Upper lobe of left lung (tissue), 6 donors: ENCODE measurements at regions not wholly inside any gene's neighbourhood (a gene's known extent, or its start where the extent isn't known, plus 50 kb on each side); places are given as distances from the start of the nearest gene placed in this dataset.
A peak's percentile ranks its signal among the peaks of the same experiment; 100 is the strongest.

Experiments used
- ATAC-seq, 2 donors: fragments of 200-7000 bp; cut with Tn5 transposase; one replicate each; pipeline ENCODE4 v1.9.1; 2022; ENCODE audit warnings: mild to moderate bottlenecking in 2 of 2, moderate library complexity in 2 of 2; ENCODE audit not compliant: low FRiP score in 2 of 2
- DNase-seq, 2 donors: peaks; one replicate each; pipeline ENCODE4 v3.0.0-alpha.2; 2019 to 2020
- H3K27ac ChIP-seq, 4 donors: fragments of 200-600 bp; sonication (generic); one replicate each; pipeline ENCODE4 v1.5.1; 2016 to 2019
- H3K27me3 ChIP-seq, 4 donors: fragments of 200-600 bp; sonication (generic); one replicate each; pipeline ENCODE4 v1.5.1; 2017 to 2019
- H3K36me3 ChIP-seq, 4 donors: fragments of 200-600 bp; sonication (generic); one replicate each; pipeline ENCODE4 v1.5.1; 2016 to 2019
- H3K4me1 ChIP-seq, 4 donors: fragments of 200-600 bp; sonication (generic); one replicate each; pipeline ENCODE4 v1.5.1; 2018 to 2019
- H3K4me3 ChIP-seq, 4 donors: fragments of 200-600 bp; sonication (generic); one replicate each; pipeline ENCODE4 v1.5.1; 2017 to 2019; ENCODE audit warnings: mild to moderate bottlenecking in 2 of 4, moderate library complexity in 1 of 4
- H3K9me3 ChIP-seq, 4 donors: fragments of 200-600 bp; sonication (generic); one replicate each; pipeline ENCODE4 v1.5.1; 2018 to 2019
- EP300 ChIP-seq, 4 donors: sonication (generic); formaldehyde crosslinking; IDR thresholded peaks; one replicate each; pipeline ENCODE4 v1.5.1; 2017; ENCODE audit warnings: antibody characterized with exemption in 4 of 4, control low read depth in 2 of 4
- POLR2A ChIP-seq, 4 donors: fragments of 450-650 bp; IDR thresholded peaks; one replicate each; pipeline ENCODE4 v1.5.1; 2016 to 2017; ENCODE audit warnings: antibody characterized with exemption in 4 of 4, mild to moderate bottlenecking in 2 of 4
- POLR2AphosphoS5 ChIP-seq, 2 donors: sonication (generic); formaldehyde crosslinking; IDR thresholded peaks; one replicate each; pipeline ENCODE4 v1.5.1; 2017; ENCODE audit warnings: antibody characterized with exemption in 2 of 2
- WGBS, 2 donors: methylation state at CpG; one replicate each; pipeline ENCODE4 v1.1.5; 2017 to 2018; 5-methylcytosine and 5-hydroxymethylcytosine counted together
- TF ChIP-seq, protein P1 (sequence below), 6 experiments: fragments of 450-650 bp in 4 of 6; fragments of 200-600 bp in 2 of 6; sonication (generic) in 2 of 6; IDR thresholded peaks; one replicate each; pipeline ENCODE4 v1.5.1; 2016 to 2019; ENCODE audit warnings: antibody characterized with exemption in 6 of 6
- donor health status: DM: no; HTN: no; CAD: no; lungs with moderate emphysema.
- donor health status: DM: no; HTN: yes; CAD: no; lungs with severe emphysema.

- Histone ChIP-seq H3K27me3 (no peaks in the 10 kb centered on the region), H3K4me1 (no peaks in the 10 kb centered on the region), H3K9me3 (peaks cover 0 to 10% (median 0%) of the 10 kb centered on the region in 4 donors), H3K36me3 (no peaks in the 10 kb centered on the region), H3K4me3 (no peak overlapping the region), H3K27ac (no peak overlapping the region)
- ATAC-seq: no peak
- no peak for DNase-seq
- 27 to 83% methylated on average over 1 of the region's 1 CpG for WGBS, 2 donors
- TF ChIP-seq POLR2A (IDR thresholded peaks at IDR 0.05) (no peak), POLR2AphosphoS5 (IDR thresholded peaks at IDR 0.05) (no peak), EP300 (IDR thresholded peaks at IDR 0.05) (no peak)
- TF ChIP-seq, protein P1, sequence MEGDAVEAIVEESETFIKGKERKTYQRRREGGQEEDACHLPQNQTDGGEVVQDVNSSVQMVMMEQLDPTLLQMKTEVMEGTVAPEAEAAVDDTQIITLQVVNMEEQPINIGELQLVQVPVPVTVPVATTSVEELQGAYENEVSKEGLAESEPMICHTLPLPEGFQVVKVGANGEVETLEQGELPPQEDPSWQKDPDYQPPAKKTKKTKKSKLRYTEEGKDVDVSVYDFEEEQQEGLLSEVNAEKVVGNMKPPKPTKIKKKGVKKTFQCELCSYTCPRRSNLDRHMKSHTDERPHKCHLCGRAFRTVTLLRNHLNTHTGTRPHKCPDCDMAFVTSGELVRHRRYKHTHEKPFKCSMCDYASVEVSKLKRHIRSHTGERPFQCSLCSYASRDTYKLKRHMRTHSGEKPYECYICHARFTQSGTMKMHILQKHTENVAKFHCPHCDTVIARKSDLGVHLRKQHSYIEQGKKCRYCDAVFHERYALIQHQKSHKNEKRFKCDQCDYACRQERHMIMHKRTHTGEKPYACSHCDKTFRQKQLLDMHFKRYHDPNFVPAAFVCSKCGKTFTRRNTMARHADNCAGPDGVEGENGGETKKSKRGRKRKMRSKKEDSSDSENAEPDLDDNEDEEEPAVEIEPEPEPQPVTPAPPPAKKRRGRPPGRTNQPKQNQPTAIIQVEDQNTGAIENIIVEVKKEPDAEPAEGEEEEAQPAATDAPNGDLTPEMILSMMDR (IDR thresholded peaks at IDR 0.05): no peak
These were observed 146.2 kb downstream of the WDR11 start for GRCh38 chr10:120997313-120997712.

DNA sequence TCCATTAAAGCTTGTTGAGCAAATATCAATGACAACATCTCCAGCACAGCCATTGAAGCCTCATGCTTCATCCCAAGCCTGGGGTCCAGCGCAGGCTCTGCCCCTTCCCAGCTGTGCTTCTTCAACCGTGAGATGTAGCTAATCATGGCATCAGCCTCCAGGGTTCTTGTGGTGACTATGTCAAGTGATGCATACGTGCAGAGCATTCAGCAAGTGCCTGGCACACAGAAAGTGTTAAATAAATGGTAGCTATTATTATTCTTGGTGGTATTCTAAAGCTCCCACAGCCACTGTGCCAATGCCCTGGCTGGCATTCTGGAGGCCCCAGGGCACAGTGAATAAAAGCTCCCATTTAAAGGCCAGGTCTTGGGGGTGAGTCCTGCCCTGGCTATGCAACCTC lies 146.6 kb downstream of the WDR11 start:
- H3K27ac ChIP-seq: no peak overlapping the region
- H3K36me3 ChIP-seq: no peaks in the 10 kb centered on the region
- H3K4me3 ChIP-seq: no peak overlapping the region
- peaks cover 0 to 10% (median 0%) of the 10 kb centered on the region in 4 donors for H3K9me3 ChIP-seq
- no peaks in the 10 kb centered on the region for H3K4me1 ChIP-seq
- TF ChIP-seq EP300 (IDR thresholded peaks at IDR 0.05) (no peak), POLR2AphosphoS5 (IDR thresholded peaks at IDR 0.05) (no peak), POLR2A (IDR thresholded peaks at IDR 0.05) (no peak)
- TF ChIP-seq, protein P1 (IDR thresholded peaks at IDR 0.05): no peak
- WGBS, 2 donors: 63 to 70% methylated on average over 3 of the region's 3 CpGs
- ATAC-seq (no peak), DNase-seq (no peak)
- no peaks in the 10 kb centered on the region for H3K27me3 ChIP-seq

DNA sequence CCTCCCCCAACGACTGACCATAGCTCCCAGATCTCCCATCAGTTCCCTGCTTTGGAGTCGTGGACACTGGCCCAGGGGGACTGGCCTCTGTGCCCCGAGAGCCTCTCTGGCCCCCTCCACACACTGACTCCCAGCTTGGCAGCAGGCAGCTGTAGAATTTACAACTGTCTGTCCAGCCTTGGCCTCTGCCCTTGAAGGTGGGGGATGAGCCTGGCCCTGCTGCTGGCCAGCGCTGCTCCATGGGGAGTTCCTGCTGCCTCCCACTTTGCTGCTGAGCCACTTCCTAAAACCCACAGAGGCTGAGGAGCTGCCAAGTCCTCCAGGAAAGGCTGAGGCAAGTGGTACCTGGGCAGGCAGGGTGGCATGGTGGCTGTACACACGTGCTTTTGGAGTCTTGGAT lies 147.1 kb downstream of the WDR11 start:
- Histone ChIP-seq H3K4me3 (no peak overlapping the region), H3K27ac (no peak overlapping the region), H3K4me1 (no peaks in the 10 kb centered on the region), H3K36me3 (no peaks in the 10 kb centered on the region), H3K9me3 (peaks cover 0 to 10% (median 0%) of the 10 kb centered on the region in 4 donors), H3K27me3 (no peaks in the 10 kb centered on the region)
- TF ChIP-seq POLR2A (IDR thresholded peaks at IDR 0.05) (no peak), POLR2AphosphoS5 (IDR thresholded peaks at IDR 0.05) (no peak), EP300 (IDR thresholded peaks at IDR 0.05) (no peak)
- TF ChIP-seq, protein P1 (IDR thresholded peaks at IDR 0.05): no peak
- ATAC-seq: no peak
- peak in 1 of 2 donors; percentile 37 for DNase-seq
- 50 to 60% methylated on average over 3 to 5 of the region's 5 CpGs for WGBS, 2 donors

- no peaks in the 10 kb centered on the region for H3K36me3 ChIP-seq
- H3K27me3 ChIP-seq: no peaks in the 10 kb centered on the region
- peaks cover 0 to 10% (median 0%) of the 10 kb centered on the region in 4 donors for H3K9me3 ChIP-seq
- no peak overlapping the region for H3K27ac ChIP-seq
- ATAC-seq: no peak
- H3K4me3 ChIP-seq: no peak overlapping the region
- H3K4me1 ChIP-seq: no peaks in the 10 kb centered on the region
- 83 to 90% methylated on average over 5 to 6 of the region's 6 CpGs for WGBS, 2 donors
- peak in 1 of 2 donors; percentile 25 for DNase-seq
- TF ChIP-seq EP300 (IDR thresholded peaks at IDR 0.05) (no peak), POLR2AphosphoS5 (IDR thresholded peaks at IDR 0.05) (no peak)
- TF ChIP-seq, protein P1 (IDR thresholded peaks at IDR 0.05): no peak
These were observed 147.7 kb downstream of the WDR11 start for GRCh38 chr10:120998782-120999285.

- no peak for ATAC-seq
- 90 to 92% methylated on average over 6 of the region's 6 CpGs for WGBS, 2 donors
- Histone ChIP-seq H3K4me1 (no peaks in the 10 kb centered on the region), H3K27me3 (no peaks in the 10 kb centered on the region), H3K27ac (no peak overlapping the region), H3K9me3 (peaks cover 0 to 2% (median under 1%) of the 10 kb centered on the region in 4 donors), H3K4me3 (no peak overlapping the region), H3K36me3 (no peaks in the 10 kb centered on the region)
- no peak for DNase-seq
- TF ChIP-seq POLR2A (IDR thresholded peaks at IDR 0.05): no peak
- TF ChIP-seq EP300 (IDR thresholded peaks at IDR 0.05): no peak
- TF ChIP-seq, protein P1 (IDR thresholded peaks at IDR 0.05): no peak
- no peak for TF ChIP-seq POLR2AphosphoS5 (IDR thresholded peaks at IDR 0.05)
These were observed 148.7 kb downstream of the WDR11 start for GRCh38 chr10:120999868-121000267.
